Astrocyte of the cerebellum (primary cell): ENCODE measurements at regions not wholly inside any gene's neighbourhood (a gene's known extent, or its start where the extent isn't known, plus 50 kb on each side); places are given as distances from the start of the nearest gene placed in this dataset.

ENCODE experiments used
- DNase-seq: peaks from one replicate; pipeline ENCODE4 v3.0.0-alpha.2; 2011; ENCODE audit warnings: low read depth
- H3K4me3 ChIP-seq: 2 replicates; pipeline ENCODE4 v1.5.1; 2011; ENCODE audit warnings: mild to moderate bottlenecking, low read depth, low read length, moderate library complexity
- in situ Hi-C: cut with HindIII; loops from 2 replicates; pipeline ENCODE4 v1.10.0; 2017; ENCODE audit warnings: low sequenced_read_pairs
- TF ChIP-seq, protein P1 (sequence below): IDR thresholded peaks from 2 replicates; pipeline ENCODE4 v1.5.1; 2012; ENCODE audit warnings: low read length, low read depth, moderate library complexity, mild to moderate bottlenecking; ENCODE audit errors: missing control alignments

DNA sequence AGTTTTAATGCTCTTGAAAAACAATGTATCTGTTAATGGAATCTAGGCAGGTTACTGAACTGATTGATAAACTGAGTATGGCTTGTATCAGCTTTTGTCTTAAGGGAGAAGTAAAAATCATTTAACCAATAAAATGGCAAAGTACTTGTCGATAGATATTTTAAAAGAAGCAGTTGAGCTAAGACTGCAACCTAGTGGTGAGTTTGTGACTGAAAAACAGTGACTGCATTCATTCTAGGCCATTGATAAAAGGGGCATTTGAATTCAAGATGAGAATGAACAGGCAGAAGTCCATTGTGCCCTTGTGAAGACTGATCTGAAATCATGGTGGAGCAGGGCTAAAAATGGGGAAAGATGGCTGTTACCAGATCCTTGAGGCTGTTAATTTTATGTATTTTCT is 59.4 kb upstream of the MSTN start:
- TF ChIP-seq, protein P1, sequence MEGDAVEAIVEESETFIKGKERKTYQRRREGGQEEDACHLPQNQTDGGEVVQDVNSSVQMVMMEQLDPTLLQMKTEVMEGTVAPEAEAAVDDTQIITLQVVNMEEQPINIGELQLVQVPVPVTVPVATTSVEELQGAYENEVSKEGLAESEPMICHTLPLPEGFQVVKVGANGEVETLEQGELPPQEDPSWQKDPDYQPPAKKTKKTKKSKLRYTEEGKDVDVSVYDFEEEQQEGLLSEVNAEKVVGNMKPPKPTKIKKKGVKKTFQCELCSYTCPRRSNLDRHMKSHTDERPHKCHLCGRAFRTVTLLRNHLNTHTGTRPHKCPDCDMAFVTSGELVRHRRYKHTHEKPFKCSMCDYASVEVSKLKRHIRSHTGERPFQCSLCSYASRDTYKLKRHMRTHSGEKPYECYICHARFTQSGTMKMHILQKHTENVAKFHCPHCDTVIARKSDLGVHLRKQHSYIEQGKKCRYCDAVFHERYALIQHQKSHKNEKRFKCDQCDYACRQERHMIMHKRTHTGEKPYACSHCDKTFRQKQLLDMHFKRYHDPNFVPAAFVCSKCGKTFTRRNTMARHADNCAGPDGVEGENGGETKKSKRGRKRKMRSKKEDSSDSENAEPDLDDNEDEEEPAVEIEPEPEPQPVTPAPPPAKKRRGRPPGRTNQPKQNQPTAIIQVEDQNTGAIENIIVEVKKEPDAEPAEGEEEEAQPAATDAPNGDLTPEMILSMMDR, result peak; percentile 58
- peak; percentile 16 for DNase-seq
- H3K4me3 ChIP-seq, result no peak overlapping the region
- in situ Hi-C loops, result no loop called here

DNA sequence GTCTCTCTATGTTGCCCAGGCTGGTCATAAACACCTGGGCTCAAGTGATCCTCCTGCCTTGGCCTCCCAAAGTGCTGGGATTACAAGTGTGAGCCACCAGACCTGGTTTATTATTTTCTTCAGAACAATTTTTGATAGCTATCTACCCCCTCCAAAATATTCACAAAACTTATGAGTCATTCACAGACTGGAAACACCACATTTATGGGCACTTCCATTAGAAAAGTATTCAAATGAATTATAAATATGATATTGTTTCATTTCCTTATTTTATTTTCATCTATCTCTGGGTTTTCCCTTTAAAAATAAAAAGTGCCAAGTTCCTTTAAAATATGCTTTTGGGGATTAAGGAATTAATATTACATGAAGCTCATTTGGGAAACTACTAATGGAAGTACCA is 58.8 kb upstream of the MSTN start:
- no peak overlapping the region for H3K4me3 ChIP-seq
- TF ChIP-seq, protein P1, result no peak
- in situ Hi-C loops, result no loop called here
- no peak for DNase-seq

DNA sequence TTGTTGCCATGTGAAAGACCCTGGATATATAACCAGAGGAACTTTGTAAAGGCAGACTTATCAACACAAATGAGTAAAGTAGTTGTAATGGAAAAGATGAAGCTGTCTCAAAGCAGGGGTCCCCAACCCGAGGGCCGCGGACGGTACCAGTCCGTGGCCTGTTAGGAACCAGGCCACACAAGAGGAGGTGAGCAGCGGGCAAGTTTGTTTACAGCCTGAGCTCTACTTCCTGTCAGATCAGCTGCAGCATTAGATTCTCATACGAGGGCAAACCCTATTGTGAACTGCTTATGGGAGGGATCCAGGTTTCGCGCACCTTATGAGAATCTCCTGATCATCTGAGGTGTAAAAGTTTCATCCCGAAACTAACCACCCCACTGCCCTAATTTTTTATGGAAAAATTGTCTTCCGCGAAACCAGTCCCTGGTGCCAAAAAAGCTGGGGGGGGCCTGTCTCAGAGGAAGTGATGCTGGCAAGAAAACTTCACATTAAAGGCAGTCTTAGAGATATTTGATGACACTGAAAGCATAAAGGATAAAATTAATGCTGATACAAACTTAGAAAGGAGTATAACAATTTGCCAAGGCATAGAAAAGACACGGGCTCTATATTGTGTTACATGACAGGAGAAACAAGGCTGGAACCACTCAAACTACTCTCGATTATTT is 57.5 kb upstream of the MSTN start:
- in situ Hi-C loops, result no loop called here
- TF ChIP-seq, protein P1, result no peak
- no peak overlapping the region for H3K4me3 ChIP-seq
- DNase-seq, result no peak

DNA sequence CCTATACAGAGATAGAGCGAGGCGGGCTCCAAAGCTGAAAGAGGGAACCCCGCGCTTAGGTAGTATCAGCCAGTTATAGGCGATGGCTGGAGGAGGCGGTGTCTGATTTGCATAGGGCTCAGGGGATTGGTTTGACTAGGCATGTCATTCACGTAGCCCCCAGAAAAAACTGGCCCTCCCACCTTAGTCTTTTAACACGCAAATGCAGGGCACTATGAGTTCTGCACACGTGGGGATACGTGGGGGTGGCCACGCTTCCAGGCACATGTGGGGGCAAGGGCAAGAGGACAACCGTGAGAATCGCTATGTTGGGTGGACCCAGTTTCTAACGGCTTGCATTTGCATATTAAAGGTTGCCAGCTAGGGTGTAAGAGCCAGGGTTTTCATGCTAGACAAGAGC is 56.7 kb upstream of the MSTN start:
- in situ Hi-C loops, result no loop called here
- peak overlapping the region; percentile 24 for H3K4me3 ChIP-seq
- DNase-seq, result no peak
- TF ChIP-seq, protein P1, result no peak

DNA sequence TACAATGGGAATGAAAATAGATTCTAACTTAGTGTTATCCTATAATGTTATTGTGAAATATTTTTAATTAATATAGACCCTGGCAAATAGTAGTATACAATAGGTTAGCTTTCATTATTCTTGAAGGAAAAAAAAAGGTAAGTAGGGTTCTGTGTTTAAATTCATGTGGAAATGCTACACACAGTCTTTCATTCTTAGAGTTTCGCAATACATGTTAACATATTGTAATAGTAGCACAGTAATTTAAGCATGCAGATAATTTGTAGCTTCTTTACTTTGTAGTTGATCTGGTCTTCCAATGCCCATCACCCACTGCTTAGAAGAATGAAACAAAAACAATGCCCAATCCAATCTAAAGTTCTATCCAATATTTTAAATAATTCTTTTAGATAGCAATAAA is 54.8 kb upstream of the MSTN start:
- in situ Hi-C loops, result no loop called here
- no peak for DNase-seq
- TF ChIP-seq, protein P1, result no peak
- H3K4me3 ChIP-seq, result no peak overlapping the region

DNA sequence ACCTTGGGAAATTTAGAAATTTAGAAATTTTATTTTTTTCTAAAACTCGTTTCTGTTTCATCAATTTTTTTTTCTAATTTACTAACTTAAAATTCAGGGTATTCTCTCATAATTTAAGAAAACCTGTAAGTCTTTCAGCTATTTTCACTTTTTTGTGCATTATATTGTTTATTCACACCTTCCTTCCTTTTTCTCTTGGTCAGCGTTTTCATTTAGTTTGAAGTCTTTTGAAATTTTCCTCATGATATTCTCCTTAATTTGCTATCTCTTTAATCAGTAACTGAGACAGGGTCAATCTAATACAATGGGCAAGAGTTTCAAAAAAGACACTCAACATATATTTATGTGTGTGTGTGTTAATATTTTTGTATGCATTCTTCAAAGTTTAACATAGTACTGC is 50.5 kb upstream of the MSTN start:
- H3K4me3 ChIP-seq, result no peak overlapping the region
- in situ Hi-C loops, result no loop called here
- no peak for DNase-seq
- TF ChIP-seq, protein P1, result no peak
